Body of pancreas (tissue), 4 donors: ENCODE measurements at regions not wholly inside any gene's neighbourhood (a gene's known extent, or its start where the extent isn't known, plus 50 kb on each side); places are given as distances from the start of the nearest gene placed in this dataset.

Source experiments
- CTCF ChIP-seq, 7 experiments: fragments of 450-650 bp in 4 of 7; fragments of 200-600 bp in 3 of 7; sonication (generic) in 3 of 7; IDR thresholded peaks; one replicate each; pipeline ENCODE4 v1.5.1; 2016 to 2019; ENCODE audit warnings: antibody characterized with exemption in 7 of 7
- POLR2A ChIP-seq, 3 donors: fragments of 450-650 bp; IDR thresholded peaks; one replicate each; pipeline ENCODE4 v1.6.1; 2016; ENCODE audit warnings: antibody characterized with exemption in 3 of 3, mild to moderate bottlenecking in 2 of 3

- TF ChIP-seq CTCF (IDR thresholded peaks at IDR 0.05): no peak
- TF ChIP-seq POLR2A (IDR thresholded peaks at IDR 0.05): no peak
Measured at GRCh38 chr14:97230051-97230450, 432.9 kb downstream of the VRK1 start.
